Stimulated activated CD8-positive, alpha-beta memory T cell treated with anti-CD3 and anti-CD28 coated beads, Interleukin-4, amount 100 ng/mL, for 1 hour (primary cell): ENCODE measurements at regions not wholly inside any gene's neighbourhood (a gene's known extent, or its start where the extent isn't known, plus 50 kb on each side); places are given as distances from the start of the nearest gene placed in this dataset.
"Not testable (repeated sequence)": the region's sequence is repeated elsewhere in the genome, so short reads cannot be mapped to it uniquely, and the experiment has no call there.

Experiments
- DNase-seq, 2 donors: peaks; one replicate each; pipeline ENCODE4 v3.0.0-alpha.2; 2020; ENCODE audit warnings: low read depth in 2 of 2, low spot score in 1 of 2

DNA sequence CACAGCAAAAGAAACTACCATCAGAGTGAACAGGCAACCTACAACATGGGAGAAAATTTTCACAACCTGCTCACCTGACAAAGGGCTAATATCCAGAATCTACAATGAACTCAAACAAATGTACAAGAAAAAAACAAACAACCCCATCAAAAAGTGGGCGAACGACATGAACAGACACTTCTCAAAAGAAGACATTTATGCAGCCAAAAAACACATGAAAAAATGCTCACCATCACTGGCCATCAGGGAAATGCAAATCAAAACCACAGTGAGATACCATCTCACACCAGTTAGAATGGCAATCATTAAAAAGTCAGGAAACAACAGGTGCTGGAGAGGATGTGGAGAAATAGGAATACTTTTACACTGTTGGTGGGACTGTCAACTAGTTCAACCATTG lies 207.8 kb downstream of the USP6NL start:
- not testable (repeated sequence) for DNase-seq

DNA sequence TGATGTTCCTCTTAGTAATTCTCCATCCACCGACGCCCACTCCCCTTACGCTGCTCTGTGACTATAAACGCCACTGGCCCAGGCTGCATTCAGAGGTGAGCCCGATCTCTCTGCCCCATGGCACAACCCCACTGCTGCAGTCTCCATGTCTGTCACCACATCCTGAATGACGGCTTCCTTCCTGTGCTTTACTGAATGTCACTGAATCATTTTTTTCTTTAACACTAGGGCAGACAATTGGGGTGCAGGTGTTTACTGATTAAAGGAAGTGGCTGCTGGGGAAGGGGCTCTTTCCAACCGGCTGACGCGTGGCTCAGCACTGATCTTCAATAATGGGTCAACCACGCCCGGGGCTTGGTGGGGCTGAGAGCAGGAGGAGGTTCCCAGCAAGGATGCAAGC lies 208.3 kb downstream of the USP6NL start:
- DNase-seq = peak; percentile 16 to 35

DNA sequence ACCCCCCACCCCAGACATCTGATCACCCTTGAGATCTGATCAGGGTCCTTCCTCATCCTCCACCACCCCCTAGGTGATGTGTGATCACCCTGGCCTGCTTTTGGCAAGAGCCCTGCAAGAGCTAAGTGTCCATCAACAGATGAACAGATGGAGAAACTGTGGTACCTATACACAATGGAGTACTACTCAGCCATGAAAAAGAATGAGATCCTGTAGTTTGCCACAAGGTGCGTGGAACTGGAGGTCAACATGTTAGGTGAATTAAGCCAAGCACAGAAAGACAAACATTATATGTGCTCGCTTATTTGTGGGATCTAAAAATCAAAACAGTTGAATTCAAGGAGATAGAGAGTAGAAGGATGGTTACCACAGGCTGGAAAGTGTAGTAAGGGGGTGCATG lies 209.1 kb downstream of the USP6NL start:
- DNase-seq = no peak

DNA sequence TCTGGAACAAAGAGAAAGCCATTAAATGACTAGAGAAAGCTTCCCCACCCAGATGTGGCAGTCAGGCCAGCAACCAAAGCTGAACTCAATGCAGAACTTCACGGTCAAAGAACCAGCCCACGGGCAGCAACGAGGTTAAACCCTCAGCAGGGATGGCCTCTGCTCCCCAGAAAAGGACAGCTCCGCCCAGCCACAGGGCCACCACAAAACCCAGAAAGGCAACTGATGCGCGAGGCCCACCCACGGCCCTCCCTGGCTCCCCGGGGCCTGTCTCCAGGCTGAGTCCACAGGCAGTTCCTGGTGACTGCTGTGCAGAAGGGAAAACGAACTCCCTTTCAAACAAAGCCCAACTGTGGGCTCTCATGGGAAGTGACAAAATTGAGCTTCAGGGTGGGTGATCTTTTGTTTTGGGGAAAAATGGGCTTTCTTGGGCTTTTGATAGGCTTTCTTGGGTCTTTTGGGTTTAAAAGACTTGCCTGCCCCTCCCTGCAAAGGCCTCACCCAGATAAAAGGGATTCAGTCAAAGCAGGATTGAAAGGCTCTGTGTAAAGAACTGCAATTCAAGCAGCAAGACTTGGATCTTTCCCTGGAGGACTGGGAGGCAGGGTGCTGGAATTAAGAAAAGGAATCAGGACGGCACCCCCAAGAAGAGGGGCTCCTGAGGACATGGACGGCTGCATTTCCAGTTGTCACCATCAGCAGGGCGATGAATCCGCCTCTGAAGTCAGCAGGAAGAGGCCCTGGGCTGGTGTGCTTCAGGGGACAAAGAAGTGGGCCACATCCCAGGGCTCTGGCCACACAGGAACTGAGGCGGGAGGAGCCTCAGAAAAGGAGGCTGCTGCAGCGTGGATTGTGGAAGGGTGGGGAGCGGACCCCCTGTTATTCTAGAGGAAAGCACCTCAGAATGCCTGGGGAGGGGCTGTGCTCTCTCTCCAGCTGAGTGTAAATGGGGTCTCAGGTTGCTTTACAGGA lies 209.9 kb downstream of the USP6NL start:
- DNase-seq = no peak

DNA sequence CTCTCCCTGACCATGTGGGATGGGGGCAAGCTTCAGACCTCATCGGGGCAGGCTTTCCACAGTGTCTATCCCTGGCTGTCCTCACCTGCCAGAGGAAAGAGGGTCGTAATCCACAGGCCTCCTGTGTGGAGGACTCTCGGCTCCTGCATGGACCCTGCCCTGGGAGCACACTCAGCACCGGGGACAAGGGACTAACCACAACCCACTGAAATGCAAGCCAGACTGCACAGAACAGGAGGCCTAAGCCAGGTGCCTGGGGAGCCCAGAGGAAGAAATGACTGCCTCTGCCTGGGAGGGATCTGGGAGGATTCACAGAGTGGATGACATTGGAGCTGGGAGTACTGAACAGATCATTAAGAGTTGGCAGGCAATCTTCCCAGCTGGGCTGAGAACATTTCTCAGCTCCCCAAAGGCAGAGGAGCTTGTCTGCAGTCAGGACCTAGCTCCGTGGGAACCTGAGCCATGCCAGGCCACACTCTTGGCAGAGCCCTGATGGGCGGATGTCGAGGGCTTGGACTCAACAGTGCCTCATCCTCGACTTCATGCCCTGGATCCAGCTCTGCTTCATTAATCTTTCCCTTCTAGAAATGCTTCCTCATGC lies 213.4 kb downstream of the USP6NL start:
- no peak for DNase-seq

DNA sequence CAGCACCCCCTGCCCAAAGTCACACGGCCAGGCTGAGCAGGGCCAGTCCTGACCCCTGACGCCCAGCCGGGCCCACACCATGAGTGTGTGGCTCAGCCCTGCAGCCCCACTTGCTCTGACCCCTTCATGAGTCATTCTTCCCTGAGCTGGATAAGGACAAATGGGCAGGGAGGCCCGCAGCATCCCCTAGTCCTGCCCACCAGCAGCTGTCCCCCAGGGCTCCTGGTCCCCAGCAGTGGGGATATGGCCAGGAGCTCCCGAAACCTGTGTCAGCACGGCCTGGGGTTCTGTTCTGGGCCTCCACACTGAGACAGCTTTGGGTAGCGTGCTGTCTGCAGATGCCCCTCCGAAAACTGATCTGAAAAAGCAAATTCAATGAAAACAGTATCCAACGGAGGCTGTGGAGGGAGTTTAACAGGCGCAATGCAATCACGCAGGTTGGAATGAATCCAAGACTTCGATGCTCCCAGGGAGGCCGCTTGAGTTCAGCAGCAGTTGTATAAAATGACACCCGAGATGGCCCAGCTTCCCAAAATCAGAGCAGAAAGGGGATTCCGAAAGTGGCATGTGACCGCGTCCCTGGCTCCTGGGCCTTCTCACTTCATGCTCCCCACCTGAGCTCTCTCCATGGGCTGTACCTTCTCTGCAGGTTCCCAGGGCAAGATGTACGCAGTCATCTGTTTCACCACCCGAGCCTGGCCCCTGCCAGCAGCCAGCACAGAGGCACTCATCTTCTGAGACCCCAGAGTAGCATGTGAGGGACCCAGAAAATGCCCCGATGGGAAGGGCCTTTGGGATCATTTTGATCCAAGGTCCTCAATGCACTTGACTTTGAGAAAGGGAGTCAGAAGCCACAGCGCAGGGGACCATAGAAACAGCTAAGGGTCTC lies 214.1 kb downstream of the USP6NL start:
- DNase-seq = no peak

DNA sequence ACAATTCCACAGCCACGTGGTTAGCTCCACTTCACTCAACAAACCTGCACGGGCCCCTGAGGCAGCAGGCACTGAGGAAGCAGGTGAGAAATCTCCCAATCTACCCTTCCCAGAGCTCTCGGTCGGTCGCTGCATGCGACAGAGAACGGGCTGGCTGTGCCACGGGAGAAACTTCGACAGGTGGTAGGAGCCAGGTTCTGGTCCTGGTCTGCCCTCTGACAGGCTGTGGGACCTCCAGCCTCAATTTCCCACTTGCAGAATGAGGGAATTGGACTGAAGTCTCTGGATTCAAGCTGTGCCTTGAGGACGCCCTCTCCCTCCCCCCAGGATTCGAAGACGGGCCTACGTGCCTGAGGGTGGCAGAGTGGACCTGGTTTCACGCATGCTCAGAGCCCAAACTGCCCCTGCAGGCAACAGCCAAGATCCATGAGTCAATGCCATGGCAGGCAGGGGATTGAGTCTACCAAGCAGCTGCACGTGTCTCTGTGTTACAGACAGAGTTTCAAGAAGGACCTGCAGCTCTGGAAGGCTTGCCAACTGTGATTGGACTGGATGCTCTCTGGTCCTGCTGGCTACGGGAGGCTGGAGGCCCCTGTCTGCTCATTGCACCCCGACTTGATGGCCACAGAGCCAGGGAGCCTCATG lies 215.0 kb downstream of the USP6NL start:
- no peak for DNase-seq

DNA sequence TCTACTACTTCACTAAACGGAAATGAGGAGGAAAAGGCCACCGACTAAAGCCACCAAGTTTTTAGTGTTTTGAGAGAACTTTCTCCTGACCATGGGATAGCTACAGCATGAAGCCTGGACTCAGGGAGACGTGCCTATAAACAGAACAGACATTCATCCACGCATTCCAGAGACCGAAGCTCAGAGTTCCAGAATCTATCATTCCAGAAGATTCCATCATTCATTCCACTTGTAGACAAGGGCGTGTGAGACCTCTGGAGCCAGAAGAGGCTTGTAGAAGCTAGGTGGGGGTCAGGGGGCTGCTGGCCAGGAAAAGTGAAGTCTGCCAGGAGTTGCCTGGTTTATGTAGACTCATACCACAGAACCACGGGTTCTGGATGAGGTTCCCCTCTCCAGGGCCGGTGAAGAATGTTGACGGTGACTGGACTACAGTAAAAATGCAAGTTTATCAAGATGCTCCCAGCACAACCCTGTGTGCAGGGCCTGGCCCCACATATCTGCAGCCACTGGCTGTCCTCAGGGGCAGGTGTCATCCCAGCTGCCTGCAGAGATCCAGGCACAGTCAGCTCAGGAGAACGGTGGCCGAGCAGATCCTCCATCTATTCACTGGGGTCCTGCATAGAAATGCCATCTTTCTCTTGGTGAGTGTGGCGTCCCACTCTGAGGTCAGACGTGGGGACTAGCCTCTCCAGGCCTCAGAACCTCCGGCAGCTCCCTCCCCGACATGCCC lies 215.7 kb downstream of the USP6NL start:
- no peak for DNase-seq

DNA sequence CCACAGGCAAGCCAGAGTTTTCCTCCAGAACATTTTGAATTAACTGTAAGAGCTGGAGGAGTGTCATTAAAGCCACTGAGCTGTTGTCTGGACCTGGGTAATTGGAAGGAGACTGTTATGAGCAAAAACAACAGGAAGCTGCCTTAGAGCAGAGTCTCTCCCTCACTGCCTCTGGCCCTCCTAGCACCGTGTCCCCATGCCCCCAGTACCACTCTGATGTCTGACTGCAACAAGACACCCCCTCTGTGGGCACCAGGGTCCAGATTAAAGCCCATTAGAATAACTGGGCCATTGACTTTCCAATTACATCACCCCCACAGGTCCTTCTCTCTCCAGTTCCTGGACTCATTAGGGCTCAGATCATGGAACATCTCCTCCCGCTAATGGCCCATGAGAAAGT lies 216.3 kb downstream of the USP6NL start:
- no peak for DNase-seq

DNA sequence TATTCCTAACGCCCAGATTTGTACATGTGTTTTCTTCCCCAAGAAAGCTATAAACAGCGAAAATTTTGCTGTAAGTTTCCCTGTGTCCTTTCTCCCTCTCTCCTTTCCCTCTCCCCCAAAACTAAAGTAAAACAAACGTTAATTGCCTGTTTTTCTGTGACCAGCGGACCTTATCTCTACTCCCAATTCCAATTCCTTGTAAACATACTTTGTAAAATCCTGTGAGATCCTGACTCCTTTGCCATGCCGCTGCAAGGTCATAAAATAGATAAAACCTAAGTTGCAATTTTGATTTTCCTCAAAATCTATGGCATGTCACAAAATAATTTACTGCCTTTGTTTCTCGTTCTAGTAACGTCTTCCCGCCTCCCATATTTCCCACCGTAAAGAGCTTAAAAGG lies 217.6 kb downstream of the USP6NL start:
- DNase-seq = no peak

DNA sequence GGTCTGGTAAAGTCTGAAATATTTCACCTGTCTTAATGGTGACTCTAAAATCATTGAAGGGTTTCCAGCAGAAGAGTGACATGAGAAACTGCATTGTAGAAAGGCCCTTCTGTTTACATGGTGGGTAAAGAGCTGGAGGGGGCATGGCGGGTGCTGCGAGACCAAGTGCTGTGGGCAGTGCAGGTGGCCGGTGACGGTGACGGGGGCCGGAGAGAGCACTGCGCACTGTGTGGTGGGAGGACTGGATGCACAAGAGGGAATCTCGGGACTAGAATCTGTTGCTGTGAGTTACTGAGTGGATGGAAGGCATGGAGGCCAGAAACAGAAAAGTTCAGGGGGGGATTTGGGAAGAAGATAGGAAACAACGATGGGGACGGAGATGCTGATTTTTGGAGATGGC lies 218.7 kb downstream of the USP6NL start:
- no peak for DNase-seq

DNA sequence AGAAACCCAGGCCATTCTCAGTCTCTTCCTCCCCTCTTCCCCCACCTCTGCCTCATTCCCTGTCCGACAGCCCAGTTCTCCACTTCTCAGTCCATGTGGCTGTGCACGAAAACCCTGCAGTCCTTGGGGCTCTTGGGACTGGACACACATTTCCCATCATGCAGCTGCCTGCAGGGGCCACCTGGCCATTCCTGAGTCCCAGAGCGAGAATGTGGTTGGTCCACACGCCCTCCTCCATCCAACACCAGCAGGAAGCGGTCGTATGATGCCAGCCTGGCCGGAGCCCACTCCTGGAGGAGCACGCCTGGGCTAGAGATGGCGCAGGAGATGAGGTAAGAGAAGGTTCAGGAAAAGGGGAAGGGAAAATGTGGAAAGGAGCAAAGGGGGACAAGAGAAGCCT lies 222.5 kb downstream of the USP6NL start:
- no peak for DNase-seq

DNA sequence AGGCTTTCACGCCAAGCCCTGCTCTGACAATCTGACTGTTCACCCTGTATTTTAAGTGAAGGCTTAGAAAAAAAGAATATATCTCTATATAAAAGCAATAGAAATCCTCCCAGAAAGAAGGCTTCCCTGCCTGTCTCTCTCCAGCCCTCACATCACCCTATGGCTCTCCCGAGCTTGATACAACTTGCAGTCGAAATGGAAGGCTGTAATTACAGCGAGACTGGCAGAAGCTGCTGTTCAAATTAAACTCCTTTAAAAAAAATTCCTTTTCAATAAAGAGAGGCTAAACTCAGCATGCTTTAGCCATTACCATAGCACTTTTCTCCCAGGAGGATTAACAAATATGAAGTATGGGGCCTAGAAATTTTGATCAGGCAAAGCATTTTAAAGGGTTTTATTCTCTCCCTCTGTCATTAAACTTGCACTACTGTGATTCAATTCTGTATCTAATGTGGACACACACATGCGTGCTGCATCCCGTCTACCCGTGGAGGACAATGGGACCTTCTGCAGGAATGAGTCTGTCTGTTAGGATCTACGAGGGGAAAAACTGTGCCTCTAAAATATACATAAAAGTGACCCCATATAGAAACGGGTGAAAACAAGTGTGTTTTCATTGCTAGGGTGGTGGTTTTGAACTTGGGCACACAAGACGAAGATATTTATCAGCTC lies 223.8 kb downstream of the USP6NL start:
- no peak for DNase-seq

DNA sequence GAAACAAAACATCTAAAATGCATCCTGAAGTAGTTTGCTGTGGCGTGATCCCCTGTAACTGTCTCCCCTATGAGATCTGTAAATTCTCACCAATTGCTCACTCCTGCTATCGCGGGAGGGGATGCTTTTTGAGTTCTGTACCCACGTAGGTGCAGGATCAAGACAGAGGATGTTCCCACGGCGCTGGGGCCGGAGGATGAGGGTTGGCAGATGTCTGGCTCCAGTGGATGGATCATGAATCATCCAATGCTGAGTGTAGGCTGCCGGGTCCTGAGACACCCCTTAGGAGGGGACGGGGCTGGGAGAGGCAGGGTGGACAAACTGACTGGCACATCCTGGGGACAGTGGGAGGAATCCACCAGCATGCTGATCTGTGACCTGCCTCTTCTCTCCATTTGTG lies 224.4 kb downstream of the USP6NL start:
- no peak for DNase-seq
